Transverse colon (tissue), 4 donors: ENCODE measurements at regions not wholly inside any gene's neighbourhood (a gene's known extent, or its start where the extent isn't known, plus 50 kb on each side); places are given as distances from the start of the nearest gene placed in this dataset.

Experiments
- DNase-seq: peaks from one replicate; pipeline ENCODE4 v3.0.0-alpha.2; 2019
- H3K27ac ChIP-seq, 4 donors: fragments of 200-600 bp; sonication (generic); 2 replicates each; pipeline ENCODE4 v1.5.1; 2016 to 2018; ENCODE audit warnings: inconsistent platforms in 4 of 4
- H3K27me3 ChIP-seq: fragments of 200-600 bp; sonication (generic); 2 replicates; pipeline ENCODE4 v1.5.1; 2017; ENCODE audit warnings: inconsistent platforms
- H3K36me3 ChIP-seq, 4 donors: fragments of 200-600 bp; sonication (generic); 2 replicates each; pipeline ENCODE4 v1.5.1; 2017 to 2019; ENCODE audit warnings: inconsistent platforms in 4 of 4
- H3K4me1 ChIP-seq, 4 donors: fragments of 200-600 bp; sonication (generic); 2 replicates each; pipeline ENCODE4 v1.5.1; 2017 to 2020; ENCODE audit warnings: inconsistent platforms in 4 of 4
- H3K4me3 ChIP-seq, 4 donors: fragments of 200-600 bp; sonication (generic); 1 replicate in 1 of 4; 2 replicates in 3 of 4; pipeline versions ENCODE4 v1.5.1 to v1.6.1; 2017 to 2019; ENCODE audit warnings: inconsistent platforms in 4 of 4
- H3K9me3 ChIP-seq, 2 donors: fragments of 200-600 bp; sonication (generic); 2 replicates each; pipeline ENCODE4 v1.5.1; 2017 to 2019; ENCODE audit warnings: inconsistent platforms in 2 of 2
- CTCF ChIP-seq, 5 experiments: fragments of 200-600 bp in 3 of 5; fragments of 450-650 bp in 2 of 5; sonication (generic) in 3 of 5; IDR thresholded peaks; 1 replicate in 2 of 5; 2 replicates in 3 of 5; pipeline ENCODE4 v1.5.1; 2016 to 2017; ENCODE audit warnings: antibody characterized with exemption in 5 of 5, inconsistent platforms in 3 of 5, mild to moderate bottlenecking in 2 of 5, moderate library complexity in 1 of 5
- EP300 ChIP-seq: sonication (generic); formaldehyde crosslinking; IDR thresholded peaks from one replicate; pipeline ENCODE4 v1.6.1; 2017; ENCODE audit warnings: antibody characterized with exemption, low read depth
- POLR2A ChIP-seq: fragments of 450-650 bp; IDR thresholded peaks from one replicate; pipeline ENCODE4 v1.6.1; 2016; ENCODE audit warnings: antibody characterized with exemption, mild to moderate bottlenecking, moderate library complexity
- POLR2AphosphoS5 ChIP-seq, 3 donors: sonication (generic); formaldehyde crosslinking; IDR thresholded peaks; one replicate each; pipeline ENCODE4 v1.6.1; 2016; ENCODE audit warnings: antibody characterized with exemption in 3 of 3
- WGBS, 2 donors: methylation state at CpG; one replicate each; pipeline ENCODE4 v1.1.5; 2018; ENCODE audit warnings: low coverage in 1 of 2; 5-methylcytosine and 5-hydroxymethylcytosine counted together
- in situ Hi-C, 4 donors: fragments of 200-750 bp; cut with MboI; loops; one replicate each; pipeline versions ENCODE4 v1.15.0 to v1.15.1; 2017; ENCODE audit warnings: low sequenced_read_pairs in 3 of 4, low pct_ligation_motif_present in 1 of 4, low pct_unique_long_range_greater_than_20kb in 1 of 4
- intact Hi-C: fragments of 100-400 bp; cut with DNase I; formaldehyde crosslinking; loops from one replicate; pipeline ENCODE4 v1.15.1; 2023; ENCODE audit warnings: low total_unique reads

DNA sequence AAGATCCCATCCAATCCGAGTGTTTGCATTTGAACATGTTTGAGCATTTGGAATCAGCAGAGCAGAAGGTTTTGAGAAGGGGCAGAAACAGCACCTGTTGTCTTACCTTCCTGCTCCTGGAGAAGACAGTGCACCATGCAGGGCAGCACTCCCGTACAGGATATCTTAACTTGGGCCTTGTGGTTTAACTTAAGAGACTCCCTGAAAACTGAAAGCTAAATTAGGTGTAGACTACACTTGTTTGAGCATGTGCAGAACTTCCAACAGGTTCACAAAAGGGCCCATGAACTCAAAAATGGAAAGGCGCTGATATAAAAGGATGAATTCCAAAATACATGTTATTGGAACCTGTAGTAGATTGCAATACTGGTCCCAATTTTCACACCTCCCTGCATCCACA, 175.4 kb upstream of the PRICKLE2 start:
- Histone ChIP-seq H3K4me1 (peaks cover 0 to 6% (median 0%) of the 10 kb centered on the region in 4 donors), H3K4me3 (no peak overlapping the region), H3K27me3 (no peaks in the 10 kb centered on the region), H3K36me3 (no peaks in the 10 kb centered on the region), H3K27ac (no peak overlapping the region), H3K9me3 (no peaks in the 10 kb centered on the region)
- in situ Hi-C loops (loop anchor here in 1 of 4 donors (10.0 kb wide), 1 partner anchor 366 kb away; no protein-coding TSS in a partner anchor), intact Hi-C loops (loop anchor here (2.0 to 10.0 kb wide), 2 partner anchors 74 to 370 kb away; no protein-coding TSS in a partner anchor)
- 63 to 86% methylated on average over 1 to 3 of the region's 3 CpGs for WGBS, 2 donors
- no peak for TF ChIP-seq POLR2AphosphoS5 (IDR thresholded peaks at IDR 0.05)
- DNase-seq = no peak

GRCh38 chr3:64399205-64399800, 174.0 kb upstream of the PRICKLE2 start:
- Histone ChIP-seq H3K4me3 (no peak overlapping the region), H3K4me1 (peaks cover 0 to 6% (median 0%) of the 10 kb centered on the region in 4 donors), H3K36me3 (no peaks in the 10 kb centered on the region), H3K27ac (peak overlapping the region in 2 of 4 donors; percentile 67 to 69), H3K27me3 (no peaks in the 10 kb centered on the region), H3K9me3 (no peaks in the 10 kb centered on the region)
- intact Hi-C loops (loop anchor here (2.0 kb wide), 1 partner anchor 133 kb away; no protein-coding TSS in a partner anchor), in situ Hi-C loops (loop anchor here in 3 of 4 donors (5.0 to 10.0 kb wide), 2 partner anchors 365 to 367 kb away; no protein-coding TSS in a partner anchor)
- DNase-seq = no peak
- TF ChIP-seq POLR2A (no peak), EP300 (no peak), CTCF (IDR thresholded peaks at IDR 0.05) (peak; percentile 69 to 74 (median 70))

- H3K9me3 ChIP-seq = no peaks in the 10 kb centered on the region
- 80% methylated on average over 4 of the region's 4 CpGs; no CpG with 5 or more reads in 1 of the 2 donors for WGBS, 2 donors
- peak overlapping the region; percentile 43 to 69 (median 63) for H3K27ac ChIP-seq
- DNase-seq = no peak
- H3K36me3 ChIP-seq = no peaks in the 10 kb centered on the region
- intact Hi-C loops = loop anchor here (2.0 kb wide), 1 partner anchor 132 kb away; no protein-coding TSS in a partner anchor
- no peak overlapping the region for H3K4me3 ChIP-seq
- in situ Hi-C loops = loop anchor here in 3 of 4 donors (5.0 to 10.0 kb wide), 2 partner anchors 364 to 366 kb away; no protein-coding TSS in a partner anchor
- H3K4me1 ChIP-seq = peaks cover 0 to 6% (median 0%) of the 10 kb centered on the region in 4 donors
- TF ChIP-seq POLR2A (no peak), EP300 (no peak), POLR2AphosphoS5 (IDR thresholded peaks at IDR 0.05) (no peak), CTCF (IDR thresholded peaks at IDR 0.05) (no peak)
- H3K27me3 ChIP-seq = no peaks in the 10 kb centered on the region
Observed at GRCh38 chr3:64398476-64398875, 173.2 kb upstream of the PRICKLE2 start.

GRCh38 chr3:64398006-64398405, 172.7 kb upstream of the PRICKLE2 start:
- in situ Hi-C loops = loop anchor here in 3 of 4 donors (5.0 to 10.0 kb wide), 2 partner anchors 363 to 366 kb away; no protein-coding TSS in a partner anchor

More at GRCh38 chr3:64398006-64398405, 172.7 kb upstream of the PRICKLE2 start:
- no peak for DNase-seq
- Histone ChIP-seq H3K27ac (peak overlapping the region; percentile 43 to 69 (median 63)), H3K27me3 (no peaks in the 10 kb centered on the region), H3K9me3 (no peaks in the 10 kb centered on the region), H3K36me3 (no peaks in the 10 kb centered on the region), H3K4me3 (no peak overlapping the region), H3K4me1 (peaks cover 0 to 6% (median 0%) of the 10 kb centered on the region in 4 donors)
- TF ChIP-seq CTCF (IDR thresholded peaks at IDR 0.05) (no peak), POLR2A (no peak), POLR2AphosphoS5 (IDR thresholded peaks at IDR 0.05) (no peak), EP300 (no peak)
- WGBS, 2 donors = 66 to 80% methylated on average over 3 to 5 of the region's 5 CpGs
- intact Hi-C loops = loop anchor here (2.0 kb wide), 1 partner anchor 131 kb away; no protein-coding TSS in a partner anchor
